ENCODE measurements at regions not wholly inside any gene's neighbourhood (a gene's known extent, or its start where the extent isn't known, plus 50 kb on each side); places are given as distances from the start of the nearest gene placed in this dataset.

- Histone ChIP-seq H3K4me3 (ENCODE audit: low read depth, low read length) (no peak overlapping the region), H3K36me3 (ENCODE audit: control insufficient read depth in 2 of 2, insufficient read depth in 1 of 2, low read length in 2 of 2) (no peaks in the 10 kb centered on the region), H3K4me1 (ENCODE audit: control insufficient read depth, insufficient read depth, low read length) (no peaks in the 10 kb centered on the region), H3K27ac (ENCODE audit: extremely low read depth, low read depth, low read length) (no peak overlapping the region), H3K9me3 (ENCODE audit: control insufficient read depth, insufficient read depth, low read depth, low read length) (no peaks in the 10 kb centered on the region)
- ChIA-PET POLR2A (no interaction called here), CTCF (no interaction called here)
- TF ChIP-seq GFI1B (tag by site-specific recombination; IDR thresholded peaks at IDR 0.05) (no peak), ZNF211 (tag by site-specific recombination; IDR thresholded peaks at IDR 0.05; ENCODE audit: low read depth) (no peak), BCL6B (tag by site-specific recombination; IDR thresholded peaks at IDR 0.05) (no peak), ZNF624 (tag by site-specific recombination; IDR thresholded peaks at IDR 0.05) (no peak), ZNF23 (tag by site-specific recombination; IDR thresholded peaks at IDR 0.05; ENCODE audit: borderline replicate concordance) (no peak), ZNF548 (tag by site-specific recombination; IDR thresholded peaks at IDR 0.05) (no peak), EGR2 (tag by site-specific recombination; IDR thresholded peaks at IDR 0.05; ENCODE audit: low read depth) (no peak), BCL11A (tag by site-specific recombination; IDR thresholded peaks at IDR 0.05; ENCODE audit: low read depth) (no peak), ZNF324 (tag by site-specific recombination; IDR thresholded peaks at IDR 0.05) (no peak), MZF1 (tag by site-specific recombination; IDR thresholded peaks at IDR 0.05; ENCODE audit: borderline replicate concordance) (no peak), PRDM1 (tag by site-specific recombination; IDR thresholded peaks at IDR 0.05) (no peak), MEIS1 (CRISPR knock-in tag; IDR thresholded peaks at IDR 0.05; ENCODE audit: borderline replicate concordance) (no peak)
- TF ChIP-seq, protein P1, sequence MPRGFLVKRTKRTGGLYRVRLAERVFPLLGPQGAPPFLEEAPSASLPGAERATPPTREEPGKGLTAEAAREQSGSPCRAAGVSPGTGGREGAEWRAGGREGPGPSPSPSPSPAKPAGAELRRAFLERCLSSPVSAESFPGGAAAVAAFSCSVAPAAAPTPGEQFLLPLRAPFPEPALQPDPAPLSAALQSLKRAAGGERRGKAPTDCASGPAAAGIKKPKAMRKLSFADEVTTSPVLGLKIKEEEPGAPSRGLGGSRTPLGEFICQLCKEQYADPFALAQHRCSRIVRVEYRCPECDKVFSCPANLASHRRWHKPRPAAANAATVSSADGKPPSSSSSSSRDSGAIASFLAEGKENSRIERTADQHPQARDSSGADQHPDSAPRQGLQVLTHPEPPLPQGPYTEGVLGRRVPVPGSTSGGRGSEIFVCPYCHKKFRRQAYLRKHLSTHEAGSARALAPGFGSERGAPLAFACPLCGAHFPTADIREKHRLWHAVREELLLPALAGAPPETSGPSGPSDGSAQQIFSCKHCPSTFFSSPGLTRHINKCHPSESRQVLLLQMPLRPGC (tag by site-specific recombination; IDR thresholded peaks at IDR 0.05) = no peak
These were observed 319.2 kb downstream of the CDC14C start for GRCh38 chr7:49243521-49243920.

DNA sequence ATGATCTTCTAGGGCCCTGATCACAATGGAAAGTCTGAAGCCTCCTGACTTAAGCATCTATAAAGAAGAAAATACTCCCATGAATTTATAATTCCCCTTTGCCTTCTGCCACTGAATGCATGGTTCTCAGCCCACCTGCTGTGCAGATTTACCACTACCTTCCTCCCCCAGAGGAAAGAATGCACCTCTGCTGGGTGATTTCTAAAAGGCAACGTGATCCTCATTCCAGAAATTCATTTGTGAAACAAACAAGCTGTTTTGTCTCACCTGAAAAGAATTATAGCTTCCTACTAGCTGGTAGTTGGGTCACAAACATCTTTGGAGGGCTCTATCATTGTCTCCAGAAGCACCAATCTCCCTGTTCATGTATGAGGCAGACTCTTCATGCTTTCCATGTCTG lies 320.2 kb downstream of the CDC14C start:
- CTCF ChIA-PET = interaction anchor here (0.6 kb wide), 1 partner anchor 122 kb away, joined by 3 read pairs; no protein-coding TSS in a partner anchor
- Histone ChIP-seq H3K4me1 (ENCODE audit: control insufficient read depth, insufficient read depth, low read length) (no peaks in the 10 kb centered on the region), H3K27ac (ENCODE audit: extremely low read depth, low read depth, low read length) (no peak overlapping the region), H3K4me3 (ENCODE audit: low read depth, low read length) (no peak overlapping the region), H3K9me3 (ENCODE audit: control insufficient read depth, insufficient read depth, low read depth, low read length) (no peaks in the 10 kb centered on the region), H3K36me3 (ENCODE audit: control insufficient read depth in 2 of 2, insufficient read depth in 1 of 2, low read length in 2 of 2) (no peaks in the 10 kb centered on the region)
- TF ChIP-seq ZNF266 (tag by site-specific recombination; IDR thresholded peaks at IDR 0.05; ENCODE audit: low read depth) = no peak
- no peak for TF ChIP-seq ZSCAN30 (tag by site-specific recombination; IDR thresholded peaks at IDR 0.05)
- no peak for TF ChIP-seq EGR2 (tag by site-specific recombination; IDR thresholded peaks at IDR 0.05; ENCODE audit: low read depth)
- POLR2A ChIA-PET = no interaction called here

DNA sequence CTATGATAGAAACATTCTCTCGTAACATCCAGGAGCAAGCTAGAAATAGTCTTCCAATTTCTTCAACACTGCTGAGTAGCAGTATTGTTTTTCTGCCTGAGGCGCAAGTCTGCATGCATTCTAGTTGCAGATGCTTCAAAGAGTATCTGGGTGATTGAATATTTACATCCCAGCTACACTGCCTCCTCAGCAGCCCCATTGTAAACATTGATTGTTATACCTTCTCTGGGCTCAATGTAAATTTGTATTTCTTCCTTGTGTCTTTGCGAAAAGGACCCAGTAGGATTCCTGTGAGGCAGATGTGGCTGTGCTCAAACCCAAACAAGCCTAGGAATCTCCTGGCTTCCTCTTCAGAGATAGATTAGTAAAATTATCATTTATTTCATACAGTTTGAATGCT lies 320.7 kb downstream of the CDC14C start:
- no peaks in the 10 kb centered on the region for H3K4me1 ChIP-seq (ENCODE audit: control insufficient read depth, insufficient read depth, low read length)
- no peak overlapping the region for H3K27ac ChIP-seq (ENCODE audit: extremely low read depth, low read depth, low read length)
- TF ChIP-seq ZNF670 (tag by site-specific recombination; IDR thresholded peaks at IDR 0.05; ENCODE audit: low read depth) (no peak), ZNF19 (tag by site-specific recombination; IDR thresholded peaks at IDR 0.05; ENCODE audit: low read depth) (no peak), MZF1 (tag by site-specific recombination; IDR thresholded peaks at IDR 0.05; ENCODE audit: borderline replicate concordance) (no peak), ZNF174 (tag by site-specific recombination; IDR thresholded peaks at IDR 0.05) (no peak)
- TF ChIP-seq, protein P2, sequence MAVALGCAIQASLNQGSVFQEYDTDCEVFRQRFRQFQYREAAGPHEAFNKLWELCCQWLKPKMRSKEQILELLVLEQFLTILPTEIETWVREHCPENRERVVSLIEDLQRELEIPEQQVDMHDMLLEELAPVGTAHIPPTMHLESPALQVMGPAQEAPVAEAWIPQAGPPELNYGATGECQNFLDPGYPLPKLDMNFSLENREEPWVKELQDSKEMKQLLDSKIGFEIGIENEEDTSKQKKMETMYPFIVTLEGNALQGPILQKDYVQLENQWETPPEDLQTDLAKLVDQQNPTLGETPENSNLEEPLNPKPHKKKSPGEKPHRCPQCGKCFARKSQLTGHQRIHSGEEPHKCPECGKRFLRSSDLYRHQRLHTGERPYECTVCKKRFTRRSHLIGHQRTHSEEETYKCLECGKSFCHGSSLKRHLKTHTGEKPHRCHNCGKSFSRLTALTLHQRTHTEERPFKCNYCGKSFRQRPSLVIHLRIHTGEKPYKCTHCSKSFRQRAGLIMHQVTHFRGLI (tag by site-specific recombination; IDR thresholded peaks at IDR 0.05) = no peak
- TF ChIP-seq, protein P3, sequence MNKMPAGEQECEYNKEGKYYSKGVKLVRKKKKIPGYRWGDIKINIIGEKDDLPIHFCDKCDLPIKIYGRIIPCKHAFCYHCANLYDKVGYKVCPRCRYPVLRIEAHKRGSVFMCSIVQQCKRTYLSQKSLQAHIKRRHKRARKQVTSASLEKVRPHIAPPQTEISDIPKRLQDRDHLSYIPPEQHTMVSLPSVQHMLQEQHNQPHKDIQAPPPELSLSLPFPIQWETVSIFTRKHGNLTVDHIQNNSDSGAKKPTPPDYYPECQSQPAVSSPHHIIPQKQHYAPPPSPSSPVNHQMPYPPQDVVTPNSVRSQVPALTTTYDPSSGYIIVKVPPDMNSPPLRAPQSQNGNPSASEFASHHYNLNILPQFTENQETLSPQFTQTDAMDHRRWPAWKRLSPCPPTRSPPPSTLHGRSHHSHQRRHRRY (tag by site-specific recombination; IDR thresholded peaks at IDR 0.05) = no peak
- no peaks in the 10 kb centered on the region for H3K36me3 ChIP-seq (ENCODE audit: control insufficient read depth in 2 of 2, insufficient read depth in 1 of 2, low read length in 2 of 2)
- H3K9me3 ChIP-seq (ENCODE audit: control insufficient read depth, insufficient read depth, low read depth, low read length) = no peaks in the 10 kb centered on the region
- CTCF ChIA-PET = interaction anchor here (0.6 kb wide), 1 partner anchor 123 kb away, joined by 3 read pairs; no protein-coding TSS in a partner anchor
- no peak overlapping the region for H3K4me3 ChIP-seq (ENCODE audit: low read depth, low read length)
- POLR2A ChIA-PET = no interaction called here

All from HEK293 (cell line).